Activated naive CD4-positive, alpha-beta T cell treated with anti-CD3 and anti-CD28 coated beads, Interleukin-2, amount 50 U/mL, for 72 hours (primary cell): ENCODE measurements at regions not wholly inside any gene's neighbourhood (a gene's known extent, or its start where the extent isn't known, plus 50 kb on each side); places are given as distances from the start of the nearest gene placed in this dataset.

ENCODE experiments used
- ATAC-seq, 2 donors: fragments of 150-1000 bp; cut with Tn5 transposase; 2 replicates each; pipeline ENCODE4 v1.10.0; 2021; ENCODE audit warnings: mild to moderate bottlenecking in 2 of 2, moderate library complexity in 2 of 2
- DNase-seq, 2 donors: peaks; one replicate each; pipeline ENCODE4 v3.0.0; 2021 to 2022; ENCODE audit warnings: low spot score in 2 of 2
- H3K27ac Mint-ChIP-seq, 2 donors: one replicate each; pipeline ENCODE4 v1.8.0; 2022; ENCODE audit warnings: mild to moderate bottlenecking in 2 of 2, mixed read lengths in 2 of 2
- H3K36me3 Mint-ChIP-seq, 2 donors: one replicate each; pipeline ENCODE4 v1.8.0; 2022; ENCODE audit warnings: mixed read lengths in 2 of 2
- H3K9me3 Mint-ChIP-seq, 2 donors: one replicate each; pipeline ENCODE4 v1.8.0; 2022; ENCODE audit warnings: mixed read lengths in 2 of 2

GRCh38 chr12:4223273-4223845 lies 50.2 kb upstream of the CCND2 start:
- peaks cover 0 to 12% of the 10 kb centered on the region in 2 donors for H3K36me3 Mint-ChIP-seq
- DNase-seq = no peak
- H3K27ac Mint-ChIP-seq = no peak overlapping the region
- H3K9me3 Mint-ChIP-seq = peaks cover 0 to 4% of the 10 kb centered on the region in 2 donors
- no peak for ATAC-seq

- ATAC-seq (no peak), DNase-seq (no peak)
- Mint-ChIP-seq H3K9me3 (peaks cover 0 to 4% of the 10 kb centered on the region in 2 donors), H3K36me3 (peaks cover 0 to 12% of the 10 kb centered on the region in 2 donors), H3K27ac (no peak overlapping the region)
Measured at GRCh38 chr12:4221258-4221620, 52.3 kb upstream of the CCND2 start.

GRCh38 chr12:4220536-4221257 lies 52.9 kb upstream of the CCND2 start:
- no peak for ATAC-seq
- DNase-seq = no peak
- H3K9me3 Mint-ChIP-seq = peaks cover 0 to 4% of the 10 kb centered on the region in 2 donors
- peaks cover 0 to 12% of the 10 kb centered on the region in 2 donors for H3K36me3 Mint-ChIP-seq
- no peak overlapping the region for H3K27ac Mint-ChIP-seq

- no peak for DNase-seq
- H3K9me3 Mint-ChIP-seq = peaks cover 0 to 4% of the 10 kb centered on the region in 2 donors
- peak overlapping the region in 1 of 2 donors; percentile 94 for H3K27ac Mint-ChIP-seq
- ATAC-seq = no peak
- H3K36me3 Mint-ChIP-seq = no peaks in the 10 kb centered on the region
Measured at GRCh38 chr12:4217091-4217490, 56.5 kb upstream of the CCND2 start.

GRCh38 chr12:4216187-4216927 lies 57.2 kb upstream of the CCND2 start:
- Mint-ChIP-seq H3K9me3 (peaks cover 0 to 4% of the 10 kb centered on the region in 2 donors), H3K36me3 (no peaks in the 10 kb centered on the region), H3K27ac (peak overlapping the region; percentile 90 to 94)
- DNase-seq = peak in 1 of 2 donors; percentile 7
- peak; percentile 27 to 66 for ATAC-seq

GRCh38 chr12:4215229-4216186 lies 58.1 kb upstream of the CCND2 start:
- no peaks in the 10 kb centered on the region for H3K36me3 Mint-ChIP-seq
- ATAC-seq (peak; percentile 90 to 95), DNase-seq (peak; percentile 33 to 75)
- no peaks in the 10 kb centered on the region for H3K9me3 Mint-ChIP-seq
- H3K27ac Mint-ChIP-seq = peak overlapping the region; percentile 90 to 94

- DNase-seq = no peak
- Mint-ChIP-seq H3K27ac (peak overlapping the region; percentile 90 to 94), H3K9me3 (no peaks in the 10 kb centered on the region), H3K36me3 (no peaks in the 10 kb centered on the region)
- no peak for ATAC-seq
Measured at GRCh38 chr12:4214877-4215228, 58.7 kb upstream of the CCND2 start.

GRCh38 chr12:4213471-4213870 lies 60.1 kb upstream of the CCND2 start:
- Mint-ChIP-seq H3K36me3 (no peaks in the 10 kb centered on the region), H3K27ac (no peak overlapping the region), H3K9me3 (no peaks in the 10 kb centered on the region)
- DNase-seq (no peak), ATAC-seq (no peak)

- no peak for ATAC-seq
- no peaks in the 10 kb centered on the region for H3K9me3 Mint-ChIP-seq
- DNase-seq = no peak
- no peak overlapping the region for H3K27ac Mint-ChIP-seq
- no peaks in the 10 kb centered on the region for H3K36me3 Mint-ChIP-seq
Measured at GRCh38 chr12:4212845-4213244, 60.7 kb upstream of the CCND2 start.

GRCh38 chr12:4211372-4211771 lies 62.2 kb upstream of the CCND2 start:
- Mint-ChIP-seq H3K36me3 (no peaks in the 10 kb centered on the region), H3K9me3 (no peaks in the 10 kb centered on the region), H3K27ac (peak overlapping the region in 1 of 2 donors; percentile 1)
- no peak for ATAC-seq
- DNase-seq = no peak

GRCh38 chr12:4210183-4210582 lies 63.4 kb upstream of the CCND2 start:
- no peak overlapping the region for H3K27ac Mint-ChIP-seq
- no peaks in the 10 kb centered on the region for H3K9me3 Mint-ChIP-seq
- no peaks in the 10 kb centered on the region for H3K36me3 Mint-ChIP-seq
- DNase-seq (no peak), ATAC-seq (no peak)

GRCh38 chr12:4206470-4206869 lies 67.1 kb upstream of the CCND2 start:
- DNase-seq = no peak
- Mint-ChIP-seq H3K27ac (no peak overlapping the region), H3K36me3 (no peaks in the 10 kb centered on the region), H3K9me3 (no peaks in the 10 kb centered on the region)
- ATAC-seq = no peak

- no peaks in the 10 kb centered on the region for H3K9me3 Mint-ChIP-seq
- ATAC-seq = no peak
- no peak for DNase-seq
- H3K27ac Mint-ChIP-seq = peak overlapping the region in 1 of 2 donors; percentile 78
- H3K36me3 Mint-ChIP-seq = no peaks in the 10 kb centered on the region
Measured at GRCh38 chr12:4203772-4204376, 69.7 kb upstream of the CCND2 start.

GRCh38 chr12:4202918-4203317 lies 70.6 kb upstream of the CCND2 start:
- DNase-seq = no peak
- no peaks in the 10 kb centered on the region for H3K9me3 Mint-ChIP-seq
- no peak for ATAC-seq
- no peak overlapping the region for H3K27ac Mint-ChIP-seq
- H3K36me3 Mint-ChIP-seq = no peaks in the 10 kb centered on the region

GRCh38 chr12:4202487-4202886 lies 71.1 kb upstream of the CCND2 start:
- Mint-ChIP-seq H3K27ac (no peak overlapping the region), H3K36me3 (no peaks in the 10 kb centered on the region), H3K9me3 (no peaks in the 10 kb centered on the region)
- DNase-seq (no peak), ATAC-seq (no peak)

- Mint-ChIP-seq H3K27ac (peak overlapping the region in 1 of 2 donors; percentile 29), H3K9me3 (no peaks in the 10 kb centered on the region), H3K36me3 (no peaks in the 10 kb centered on the region)
- DNase-seq (no peak), ATAC-seq (no peak)
Measured at GRCh38 chr12:4201333-4202100, 72.0 kb upstream of the CCND2 start.
